T follicular helper cell (primary cell): ENCODE measurements at regions not wholly inside any gene's neighbourhood (a gene's known extent, or its start where the extent isn't known, plus 50 kb on each side); places are given as distances from the start of the nearest gene placed in this dataset.

Source experiments
- DNase-seq: peaks from one replicate; pipeline ENCODE4 v3.0.0-alpha.2; 2020; ENCODE audit warnings: low read depth

DNA sequence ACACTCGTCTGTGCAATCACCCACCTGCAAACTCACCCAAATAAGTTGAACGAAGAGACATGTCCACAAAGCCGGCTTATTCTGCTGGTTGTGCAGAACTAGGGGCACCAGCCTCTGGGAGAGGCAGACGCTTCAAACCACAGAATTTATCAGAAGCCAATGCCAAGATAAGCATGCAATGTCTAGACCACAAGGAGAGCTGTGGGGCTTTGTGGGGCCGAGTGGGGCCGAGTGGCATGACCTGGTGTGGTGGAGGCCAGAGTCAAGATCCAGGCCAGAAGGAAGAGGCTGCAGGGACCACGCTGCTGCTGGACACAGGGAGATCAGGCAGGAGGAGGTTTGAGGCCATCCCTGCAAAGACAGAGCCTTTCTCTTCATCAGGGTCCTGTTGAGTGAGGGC, 259.0 kb downstream of the IRX2 start:
- DNase-seq: no peak

DNA sequence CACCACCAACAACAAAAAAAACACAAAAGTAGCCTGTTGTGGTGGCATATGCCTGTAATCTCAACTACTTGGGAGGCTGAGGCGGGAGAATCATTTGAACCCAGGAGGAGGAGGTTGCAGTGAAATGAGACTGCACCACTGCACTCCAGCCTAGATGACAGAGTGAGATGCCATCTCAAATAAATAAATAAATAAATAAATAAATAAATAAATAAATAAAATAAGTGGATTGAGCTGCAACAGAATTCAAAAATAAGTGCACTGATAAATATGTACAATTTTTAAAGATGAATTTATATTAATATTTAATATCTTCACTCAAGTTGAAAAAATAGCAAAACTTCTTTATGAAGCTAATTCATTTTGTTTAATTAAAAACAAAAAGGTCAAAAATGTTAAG, 259.6 kb downstream of the IRX2 start:
- DNase-seq: no peak

DNA sequence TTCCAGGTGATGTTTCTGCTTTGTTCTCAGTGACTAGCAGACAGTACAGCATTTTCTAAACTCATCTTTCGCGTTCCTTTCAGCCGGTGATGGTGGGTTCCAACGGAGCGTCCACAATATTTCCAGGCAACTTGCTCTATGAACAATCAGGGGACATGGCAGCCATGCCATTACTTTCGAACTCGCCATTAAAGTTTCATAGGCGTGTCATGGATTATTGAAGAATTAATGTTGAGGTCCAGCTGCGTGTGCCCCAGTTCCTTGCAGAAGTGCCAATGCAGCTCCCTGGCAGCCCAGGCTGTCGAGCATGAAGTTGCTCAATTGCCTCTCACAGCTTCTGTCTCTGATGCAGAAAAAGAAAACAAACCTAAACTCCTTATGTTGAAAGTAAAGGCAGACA, 262.2 kb downstream of the IRX2 start:
- no peak for DNase-seq

DNA sequence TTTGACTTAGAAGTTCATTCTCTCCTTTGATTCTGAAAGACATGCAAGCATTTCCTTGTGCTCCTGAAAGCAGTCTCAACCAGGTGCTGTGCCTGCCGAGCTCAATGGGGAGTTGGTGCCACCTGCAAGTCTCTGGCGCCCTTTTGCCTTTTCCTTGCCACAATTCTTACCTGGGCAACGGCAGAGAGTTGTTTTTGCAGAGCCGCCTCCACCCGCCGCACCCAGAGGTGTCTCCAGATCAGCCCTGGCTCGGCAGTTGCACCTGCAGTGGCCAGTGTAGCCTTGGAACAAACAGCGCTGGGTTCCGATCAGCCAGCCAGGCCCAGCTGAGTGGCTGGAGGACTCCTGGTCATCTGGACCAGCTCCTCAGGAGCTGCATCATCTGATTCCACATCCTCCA, 262.9 kb downstream of the IRX2 start:
- DNase-seq: no peak

DNA sequence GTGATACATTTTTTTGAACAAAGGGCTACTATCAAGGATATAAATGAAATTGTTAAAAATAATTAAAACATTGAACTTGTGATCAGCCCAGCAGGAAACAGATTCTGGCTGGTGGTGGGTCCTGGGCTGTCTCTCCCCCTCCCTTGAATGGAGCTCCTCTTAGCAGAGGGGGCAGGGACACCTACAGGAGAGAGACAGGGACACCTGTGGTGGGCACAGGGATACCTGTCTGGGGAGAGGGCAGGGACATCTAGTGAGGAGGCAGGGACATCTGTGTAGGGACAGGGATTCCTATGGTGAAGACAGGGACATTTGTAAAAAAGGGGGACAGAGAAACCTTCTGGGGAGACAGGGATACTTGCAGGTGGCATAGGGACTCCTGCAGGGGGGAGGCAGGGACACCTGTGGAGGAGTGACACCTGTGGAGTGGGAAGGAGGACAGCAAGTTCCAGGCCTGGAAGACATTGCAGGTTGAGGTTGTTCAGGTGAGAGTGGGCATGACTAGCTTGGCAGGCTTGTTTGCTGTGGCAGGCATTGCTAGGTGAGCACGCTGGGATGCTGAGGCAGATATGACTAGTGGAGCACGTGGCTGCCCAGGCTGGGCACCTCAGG, 264.2 kb downstream of the IRX2 start:
- DNase-seq: no peak

DNA sequence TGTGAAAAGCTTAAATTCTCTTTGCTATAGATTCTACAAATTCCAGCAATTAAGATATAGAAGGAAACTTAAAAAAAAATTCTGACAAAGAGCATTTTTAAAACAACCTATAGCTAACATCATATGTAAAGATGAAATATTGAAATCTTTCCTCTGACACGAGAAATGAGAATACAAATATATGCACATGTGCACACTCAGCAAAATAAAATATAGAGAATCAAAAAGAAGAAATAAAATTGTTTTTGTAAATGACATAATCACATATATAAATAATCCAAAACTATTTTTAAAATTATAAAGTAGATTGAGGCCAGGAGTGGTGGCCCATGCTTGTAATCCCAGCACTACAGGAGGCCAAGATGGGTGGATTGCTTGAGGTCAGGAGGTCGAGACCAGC, 265.1 kb downstream of the IRX2 start:
- no peak for DNase-seq

DNA sequence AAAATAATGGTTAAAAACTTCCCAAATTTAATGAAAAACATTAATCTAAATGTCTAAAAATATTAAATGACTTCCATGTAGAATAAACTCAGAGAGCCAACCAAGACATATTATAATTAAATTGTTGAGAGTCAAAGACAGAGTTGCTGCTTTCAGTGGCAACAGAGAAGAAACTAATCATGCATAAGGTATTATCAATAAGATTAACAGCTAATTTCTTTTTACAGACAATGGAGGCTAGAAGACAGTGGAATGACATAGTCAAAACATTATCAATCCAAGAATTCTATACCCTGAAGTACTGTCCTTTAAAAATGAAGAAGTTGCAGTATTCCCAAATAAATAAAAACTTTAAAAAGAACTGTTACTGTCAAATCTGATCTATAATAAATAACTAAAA, 268.7 kb downstream of the IRX2 start:
- no peak for DNase-seq

DNA sequence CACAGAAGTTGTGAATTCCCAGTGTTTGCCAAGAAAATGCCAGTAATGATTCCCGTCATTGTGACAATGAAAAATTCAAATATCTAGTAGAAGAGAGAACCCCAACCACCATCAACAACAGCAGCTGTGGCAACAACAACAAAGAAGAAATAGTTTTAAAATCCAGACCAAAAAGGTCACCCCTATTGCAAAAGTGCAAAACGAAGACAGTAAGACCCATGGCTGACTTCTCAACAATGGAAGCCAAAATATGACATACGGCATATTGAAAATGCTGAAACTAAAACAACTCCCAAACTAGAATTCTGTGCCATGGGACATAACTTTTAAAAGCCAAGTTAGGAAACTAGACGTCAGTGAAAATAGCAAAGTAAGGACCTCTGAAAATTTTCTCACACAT, 270.6 kb downstream of the IRX2 start:
- no peak for DNase-seq

DNA sequence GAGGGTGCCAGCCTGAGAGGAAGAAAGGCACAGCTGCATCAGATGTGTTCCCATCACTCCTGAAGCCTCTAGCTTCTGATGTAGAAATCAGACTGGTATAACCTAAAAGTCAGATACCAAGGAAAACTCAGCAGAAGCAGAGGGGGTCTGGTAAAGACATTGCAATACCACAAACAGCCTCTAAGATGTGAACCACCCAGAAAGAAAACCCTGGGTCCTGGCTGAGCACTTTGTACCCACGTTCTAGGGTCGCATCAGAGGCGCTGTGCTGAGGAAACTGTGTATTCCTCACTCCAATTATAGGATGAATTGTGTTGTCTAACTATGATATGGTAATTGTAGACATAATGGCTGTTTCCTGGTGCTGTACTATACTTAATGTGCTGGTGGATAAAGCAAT, 275.6 kb downstream of the IRX2 start:
- no peak for DNase-seq

DNA sequence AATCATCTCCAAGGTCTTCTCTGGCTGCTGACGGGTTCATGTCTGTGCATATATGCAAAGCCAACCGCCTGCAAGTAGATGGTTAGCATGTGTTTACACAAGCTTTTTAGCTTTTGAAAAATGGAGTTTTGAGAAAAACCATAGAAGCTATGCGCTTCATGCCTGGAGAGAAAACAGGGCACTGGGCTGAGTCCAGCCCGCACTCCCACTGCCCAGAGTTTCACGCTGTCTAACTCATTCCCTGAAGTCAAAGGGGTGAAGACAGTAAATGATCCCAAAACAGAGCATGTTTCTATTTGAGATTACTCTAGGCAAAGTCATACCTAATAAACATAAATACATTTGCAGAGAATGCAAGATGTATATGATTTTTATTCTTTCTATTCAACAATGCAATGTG, 278.8 kb downstream of the IRX2 start:
- no peak for DNase-seq

DNA sequence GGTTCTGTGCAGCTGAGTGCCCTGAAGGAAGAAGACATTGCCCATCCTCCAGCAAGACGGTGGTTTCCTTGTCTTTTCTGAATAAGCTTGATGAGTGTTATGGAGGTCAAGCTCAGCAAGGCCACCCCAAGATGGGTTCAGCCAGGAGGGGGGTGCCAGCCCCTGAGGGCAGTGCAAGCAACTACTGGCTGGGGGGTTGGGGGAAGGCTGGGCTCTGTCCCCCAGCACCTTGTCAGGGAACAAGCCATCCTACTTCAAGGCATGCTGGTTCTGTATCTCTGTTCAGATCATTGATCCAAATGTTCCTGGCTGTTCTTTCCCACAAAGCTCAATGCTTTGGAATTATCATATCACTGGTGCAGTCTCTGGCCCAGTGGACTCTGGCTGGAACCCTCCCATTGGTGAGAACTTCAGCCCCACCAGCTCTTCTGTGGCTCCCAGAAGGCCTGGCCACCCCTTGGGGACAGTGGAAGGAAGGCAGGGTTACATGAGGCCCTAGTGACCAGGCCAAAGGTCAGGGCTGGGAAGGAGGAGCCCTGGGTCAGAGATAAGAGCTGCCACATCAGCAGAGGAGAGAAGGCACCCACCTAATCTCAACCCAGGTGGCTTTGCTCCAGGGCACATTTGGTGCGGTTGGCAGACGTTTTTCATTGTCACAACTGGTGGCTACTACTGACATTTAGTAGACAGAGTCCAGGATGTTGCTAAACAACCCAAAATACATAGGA, 280.2 kb downstream of the IRX2 start:
- no peak for DNase-seq

DNA sequence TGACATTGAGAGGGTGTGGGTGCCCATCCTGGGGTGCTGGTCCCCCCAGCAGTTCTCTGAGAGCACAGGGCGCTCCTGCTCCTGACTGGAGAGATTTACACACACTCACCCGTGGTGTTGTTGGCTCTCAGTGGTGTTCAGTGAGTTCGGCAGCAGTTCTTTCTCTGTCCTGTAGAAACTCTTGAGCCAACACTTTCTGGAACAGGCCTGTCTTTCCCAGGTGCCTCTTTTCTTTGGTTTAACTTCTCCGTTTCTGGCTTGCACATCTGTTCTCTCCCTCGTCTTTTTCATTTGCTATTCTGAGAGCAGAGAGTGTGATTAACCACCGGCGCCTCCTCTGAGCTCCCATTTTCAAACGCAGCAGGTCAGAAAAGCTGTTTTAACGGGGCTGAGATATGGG, 284.5 kb downstream of the IRX2 start:
- DNase-seq: no peak

DNA sequence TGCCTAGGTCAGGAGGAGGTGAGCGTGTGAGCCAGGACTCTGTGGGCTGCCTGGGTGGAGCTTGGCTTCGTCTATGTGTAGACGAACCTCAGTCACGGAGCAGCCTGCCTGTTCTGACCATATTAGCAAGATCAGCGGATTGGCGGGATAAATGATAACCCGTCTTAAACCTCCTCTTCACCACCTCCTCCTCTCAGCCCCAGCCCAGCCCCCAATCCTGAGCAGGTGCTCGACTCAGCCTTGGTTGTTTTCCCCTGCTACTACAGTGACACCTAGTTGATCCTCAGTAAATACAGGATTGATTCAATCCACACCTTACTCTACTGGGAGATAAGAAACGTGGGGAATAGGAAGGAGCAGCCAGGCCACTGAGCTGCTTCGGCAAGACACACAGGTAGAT, 286.1 kb downstream of the IRX2 start:
- DNase-seq: no peak

DNA sequence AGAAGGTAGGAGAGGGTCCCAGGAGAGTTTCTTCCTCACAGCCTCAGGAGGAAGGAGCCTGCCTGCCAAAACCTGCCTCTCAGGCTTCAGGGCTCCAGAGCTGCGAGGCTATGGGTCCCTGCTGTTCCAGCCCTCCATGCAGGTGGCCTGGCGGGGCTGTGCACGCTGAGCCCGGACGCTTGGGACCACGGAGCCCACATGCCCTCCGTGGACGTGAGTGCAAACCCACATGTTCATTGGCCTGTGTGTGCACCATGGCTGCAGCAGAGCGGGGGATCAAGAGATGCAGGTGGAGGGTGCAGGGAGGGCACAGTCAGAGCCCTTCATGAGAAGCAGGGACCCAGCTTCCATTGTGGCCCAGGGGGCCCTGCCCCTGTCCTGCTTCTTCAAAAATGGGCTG, 287.3 kb downstream of the IRX2 start:
- no peak for DNase-seq

DNA sequence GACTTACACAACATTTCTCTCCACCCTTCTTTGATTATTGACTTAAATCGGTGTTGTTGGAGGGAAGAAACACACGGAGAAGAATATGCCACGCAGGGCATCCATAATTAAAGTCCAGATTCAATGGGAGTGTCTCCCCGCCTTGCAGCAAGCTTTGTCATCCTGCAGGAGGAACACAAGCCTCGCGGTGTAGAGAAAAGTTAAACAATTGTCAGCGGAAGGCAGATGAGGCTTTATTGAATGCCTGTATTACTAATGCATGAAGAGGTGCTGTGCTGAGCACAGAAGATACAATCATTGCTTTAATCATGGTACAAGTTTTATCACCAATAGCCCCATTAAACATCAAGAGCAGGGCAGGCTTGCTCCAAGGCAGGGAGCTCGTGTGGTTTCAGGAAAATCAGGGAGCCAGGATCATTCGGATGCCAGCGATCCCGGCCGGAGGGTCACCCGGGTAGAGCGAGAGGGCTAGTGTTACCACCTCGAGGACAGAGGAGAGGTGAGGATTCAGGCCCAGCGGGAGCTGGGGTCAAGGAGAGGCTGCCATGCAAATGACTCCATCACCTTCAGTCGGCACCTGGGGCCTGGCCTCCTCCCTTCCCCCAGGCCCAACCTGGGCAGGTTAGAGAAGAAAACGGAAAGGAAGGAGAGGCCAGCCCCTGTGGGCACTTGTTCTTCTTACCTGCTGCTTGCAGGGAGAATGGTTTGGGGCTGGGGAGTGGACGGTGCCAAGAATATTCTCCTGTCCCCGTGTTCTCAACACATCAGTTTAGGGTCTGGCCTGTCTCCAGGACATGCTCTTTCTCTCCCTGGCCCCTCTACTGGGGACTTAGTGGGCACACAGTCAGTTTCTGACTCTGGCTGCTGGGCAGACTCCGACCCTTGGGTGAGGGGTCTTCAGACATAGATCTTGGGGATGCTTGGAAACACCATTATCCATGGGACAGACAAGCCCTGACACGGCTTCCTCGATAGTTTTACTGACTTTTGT, 289.5 kb downstream of the IRX2 start:
- no peak for DNase-seq

DNA sequence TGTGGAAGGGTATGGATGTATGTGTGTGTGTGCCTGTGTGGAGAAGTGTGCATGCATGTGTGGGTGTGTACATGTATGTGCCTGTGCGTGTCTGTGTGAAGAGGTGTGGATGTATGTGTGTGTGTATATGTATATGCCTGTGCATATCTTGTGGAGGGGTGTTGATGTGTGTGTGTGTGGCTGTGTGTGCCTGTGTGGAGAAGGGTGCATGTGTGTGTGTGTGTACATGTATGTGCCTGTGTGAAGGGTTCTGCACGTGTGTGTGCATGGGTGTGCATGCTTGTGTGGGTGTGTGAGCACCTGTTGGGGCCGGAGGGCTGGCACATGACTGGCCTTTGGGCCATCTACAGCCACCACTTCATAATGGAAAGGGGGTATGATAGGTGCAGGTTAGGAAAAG, 291.4 kb downstream of the IRX2 start:
- DNase-seq: no peak

DNA sequence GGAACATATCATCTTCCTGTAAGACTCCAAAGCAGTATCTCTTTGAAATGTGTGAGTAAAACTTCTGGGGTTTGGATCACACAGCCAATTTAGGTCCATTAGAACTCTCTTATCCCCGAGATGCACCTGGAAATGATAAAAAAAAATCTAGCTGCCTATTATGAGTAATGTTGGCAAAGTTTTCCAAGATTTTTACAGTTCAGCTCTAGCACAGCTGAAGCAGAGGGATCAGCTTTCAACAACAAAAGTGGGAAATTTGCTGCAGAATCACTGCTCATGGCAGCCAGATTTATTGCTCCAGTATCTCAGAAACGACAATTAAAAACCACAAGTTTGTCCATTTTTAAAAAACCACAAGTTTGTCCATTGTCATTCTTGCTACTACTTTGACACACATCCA, 292.2 kb downstream of the IRX2 start:
- DNase-seq: no peak

DNA sequence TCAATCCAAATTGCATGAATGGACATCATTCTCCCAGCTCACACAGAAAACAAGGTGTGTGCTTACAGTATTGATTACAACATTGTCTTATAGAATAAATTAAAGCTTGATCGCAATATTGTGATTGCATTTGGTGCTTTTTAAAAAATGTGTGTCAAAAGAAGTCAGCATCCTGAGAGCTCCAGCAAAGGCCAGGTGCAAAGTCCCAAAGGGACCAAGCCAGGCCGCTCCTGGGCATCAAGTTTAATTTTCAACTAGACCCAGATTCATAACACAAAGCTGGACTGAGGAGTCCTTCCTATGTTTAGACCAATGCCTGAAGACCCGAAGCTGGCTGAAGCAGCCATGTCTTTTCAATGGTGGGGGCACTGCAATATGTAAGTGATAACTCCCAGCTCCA, 295.6 kb downstream of the IRX2 start:
- DNase-seq: no peak

DNA sequence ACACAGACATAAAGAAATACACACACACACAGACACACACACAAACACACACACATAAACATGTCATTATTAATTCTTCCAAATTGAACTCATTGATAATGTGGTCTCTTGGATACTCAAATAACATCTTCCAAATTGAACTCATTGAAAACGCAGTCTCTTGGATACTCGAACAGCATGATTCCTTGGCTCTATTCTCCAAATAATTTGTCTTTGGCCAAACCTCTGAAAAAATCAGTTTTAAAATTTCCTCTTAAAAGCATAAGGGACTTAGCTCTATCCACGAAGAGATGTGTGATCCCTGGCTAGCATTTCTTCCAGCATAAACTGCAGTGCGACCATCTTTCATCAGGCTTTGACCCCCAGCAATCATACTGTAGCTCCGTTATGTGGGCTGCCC, 296.6 kb downstream of the IRX2 start:
- DNase-seq: no peak

DNA sequence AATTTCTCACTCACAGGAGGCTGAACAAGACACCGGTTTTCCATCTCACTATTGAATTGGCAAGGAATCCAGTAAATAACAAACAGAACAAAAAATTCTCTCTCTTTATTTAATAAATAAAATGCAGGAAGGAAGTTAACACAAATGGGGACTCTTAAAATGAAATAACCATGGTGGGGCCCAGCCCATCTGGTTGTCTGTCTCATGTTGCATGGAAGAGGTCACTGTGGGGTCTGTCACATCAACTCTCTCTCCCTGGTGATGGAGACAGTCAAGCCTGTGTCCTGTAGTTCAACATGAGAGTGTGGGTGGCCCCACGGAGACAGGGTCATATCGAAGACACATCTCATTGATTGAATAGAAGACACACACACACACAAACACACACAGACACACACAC, 297.7 kb downstream of the IRX2 start:
- DNase-seq: no peak

DNA sequence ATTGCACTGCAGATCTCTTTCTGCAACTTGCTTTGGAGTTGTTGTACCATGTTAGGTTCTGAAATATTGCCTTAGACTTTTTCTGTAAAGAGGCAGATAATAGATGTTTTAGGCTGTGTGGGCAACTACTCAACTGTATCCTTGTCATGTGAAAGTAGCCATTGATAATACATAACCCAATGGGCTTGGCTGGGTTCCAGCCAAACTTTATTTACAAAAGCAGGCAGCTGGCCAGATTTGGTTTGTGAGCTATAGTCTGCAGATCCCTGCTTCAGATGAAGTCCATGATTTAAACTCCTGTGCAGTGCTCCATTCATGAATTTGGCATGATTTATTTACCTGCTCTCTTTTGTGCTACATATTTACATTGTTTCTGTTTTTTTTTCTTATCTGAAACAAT, 300.4 kb downstream of the IRX2 start:
- DNase-seq: no peak

DNA sequence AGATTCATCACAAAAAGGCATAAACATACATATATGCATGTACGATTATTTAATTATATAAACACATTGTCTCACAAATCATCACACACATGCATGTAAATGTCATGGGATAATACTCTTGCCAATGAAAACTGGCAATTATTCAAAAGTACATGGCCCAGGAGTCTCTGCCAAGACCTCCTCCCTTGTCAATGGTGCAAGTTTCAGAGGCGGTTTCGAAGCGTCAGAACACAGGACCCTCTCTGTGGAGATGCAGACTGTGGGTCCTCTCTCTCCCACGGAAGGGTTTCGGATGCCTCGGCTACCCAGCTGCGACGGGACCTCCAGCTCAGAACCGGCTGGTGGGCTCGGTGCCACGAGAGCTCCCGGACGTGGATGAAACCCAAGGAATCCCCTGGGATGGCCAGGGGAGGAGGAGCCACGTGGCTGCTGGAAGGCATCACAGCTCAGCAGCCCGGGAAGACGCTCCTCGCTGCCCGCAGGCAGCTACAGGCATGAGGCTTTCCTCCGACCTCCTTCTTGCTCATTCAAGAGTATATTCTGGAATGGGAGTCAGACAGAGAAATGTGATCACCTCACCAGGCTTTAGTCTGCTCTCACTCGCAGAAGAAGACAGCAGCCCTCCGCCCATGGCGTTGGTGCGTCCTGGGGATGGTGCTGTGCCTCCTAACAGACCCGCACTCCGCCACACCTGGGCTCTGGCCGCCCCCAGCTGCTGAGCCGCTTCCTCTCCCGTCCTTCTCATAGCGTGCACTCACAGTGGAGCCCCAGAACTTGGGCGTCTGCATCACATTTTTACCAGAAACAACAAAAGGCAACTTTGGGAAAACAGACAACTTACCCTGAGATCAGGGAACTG, 308.8 kb downstream of the IRX2 start:
- DNase-seq: no peak
